ENCODE measurements at regions not wholly inside any gene's neighbourhood (a gene's known extent, or its start where the extent isn't known, plus 50 kb on each side); places are given as distances from the start of the nearest gene placed in this dataset.

DNA sequence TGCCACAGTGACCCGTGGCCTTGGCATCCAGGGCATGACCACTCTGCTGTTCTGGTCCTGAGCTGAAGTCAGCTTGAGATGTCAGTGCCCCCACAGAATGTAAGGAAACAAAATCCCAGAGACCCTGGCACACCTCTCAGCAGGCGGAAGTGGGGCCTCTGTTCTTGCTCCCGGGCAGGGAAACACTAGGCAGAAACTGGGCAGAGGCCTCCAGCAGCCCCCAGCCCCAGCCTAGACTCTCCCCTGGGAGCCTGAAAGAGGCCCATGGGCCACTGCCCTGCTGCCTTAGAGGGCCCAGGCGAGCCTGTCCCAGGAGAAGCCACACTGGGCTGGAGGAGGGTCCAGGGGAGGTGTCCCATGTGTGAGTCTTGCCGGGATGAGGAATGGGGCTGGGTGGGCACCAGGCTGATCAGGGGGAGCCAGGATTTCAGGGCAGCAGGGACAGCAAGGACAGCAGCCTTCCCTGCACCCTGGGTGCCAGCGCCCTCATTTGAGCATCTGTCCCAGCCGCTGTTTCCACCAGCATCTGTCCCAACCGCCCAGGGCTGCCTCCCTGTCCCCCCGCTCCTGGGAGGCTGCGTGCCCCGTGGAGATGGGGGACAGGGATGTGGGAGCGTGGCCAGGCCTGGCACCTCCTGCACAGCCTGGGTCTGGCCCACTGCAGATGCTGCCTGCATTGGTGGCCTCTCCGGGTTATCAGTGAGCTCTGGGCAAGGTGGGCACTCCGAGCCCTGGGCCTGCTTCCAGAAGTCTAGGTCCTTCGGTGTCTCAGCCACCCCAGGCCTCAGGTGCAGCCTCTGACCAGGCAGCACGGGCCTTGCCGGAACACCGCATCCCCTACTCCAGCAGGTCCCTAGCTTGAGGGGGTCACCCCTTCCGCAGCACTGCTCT, 1072.4 kb downstream of the BRD1 start:
- DNase-seq, result no peak

DNA sequence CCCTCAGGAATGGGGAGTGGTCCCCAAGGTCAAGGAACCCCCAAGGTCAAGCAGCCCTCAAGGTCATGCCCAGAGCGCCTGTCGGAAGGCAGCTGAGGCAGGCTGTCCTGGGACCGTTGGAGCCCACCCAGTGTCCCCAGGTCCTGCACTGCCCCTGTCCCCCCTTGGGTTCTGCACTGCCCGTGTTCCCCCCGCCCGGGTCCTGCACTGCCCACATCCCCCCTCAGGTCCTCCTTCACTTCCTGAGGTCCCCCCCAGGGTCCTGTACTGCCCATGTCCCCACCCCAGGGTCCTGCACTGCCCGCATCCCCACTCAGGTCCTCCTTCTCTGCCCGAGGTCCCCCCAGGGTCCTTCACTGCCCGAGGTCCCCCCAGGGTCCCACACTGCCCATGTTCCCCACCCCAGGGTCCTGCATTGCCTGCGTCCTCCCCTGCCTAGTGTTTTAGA, 1073.0 kb downstream of the BRD1 start:
- DNase-seq, result no peak

DNA sequence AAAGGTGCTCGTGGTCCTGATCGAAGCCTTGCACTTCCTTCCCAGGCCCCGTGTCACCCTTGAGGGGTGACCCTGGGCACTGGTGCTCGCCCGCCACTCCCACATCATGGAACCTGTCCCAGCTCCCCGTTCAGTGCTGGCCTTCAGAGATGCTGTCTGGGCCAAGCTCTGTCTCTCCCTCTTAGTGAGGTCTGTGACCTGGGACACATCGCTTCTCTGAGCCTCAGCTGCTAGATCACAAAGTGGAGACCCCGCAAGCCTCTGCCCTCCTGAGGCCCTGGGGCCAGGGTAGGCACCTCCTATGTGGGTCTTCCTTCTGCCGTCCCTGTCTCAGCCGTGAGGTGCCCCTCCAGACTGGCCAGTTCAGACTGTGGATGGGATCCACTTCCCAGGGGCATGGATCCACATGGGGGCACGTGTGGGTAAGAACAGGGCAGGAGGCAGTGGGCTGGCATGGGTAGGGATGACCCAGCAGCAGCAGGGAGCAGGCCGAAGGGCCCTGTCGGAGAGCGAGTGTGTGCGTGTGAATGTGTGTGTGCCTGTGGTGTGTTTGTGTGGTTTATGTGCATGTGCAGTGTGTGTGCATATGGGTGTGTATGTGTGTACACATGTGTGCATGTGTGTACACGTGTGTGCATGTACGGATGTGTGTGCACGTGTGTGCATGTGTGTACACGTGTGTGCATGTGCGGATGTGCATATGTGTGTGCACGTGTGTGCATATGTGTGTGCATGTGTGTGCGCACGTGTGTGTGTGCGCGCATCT, 1073.7 kb downstream of the BRD1 start:
- no peak for DNase-seq

DNA sequence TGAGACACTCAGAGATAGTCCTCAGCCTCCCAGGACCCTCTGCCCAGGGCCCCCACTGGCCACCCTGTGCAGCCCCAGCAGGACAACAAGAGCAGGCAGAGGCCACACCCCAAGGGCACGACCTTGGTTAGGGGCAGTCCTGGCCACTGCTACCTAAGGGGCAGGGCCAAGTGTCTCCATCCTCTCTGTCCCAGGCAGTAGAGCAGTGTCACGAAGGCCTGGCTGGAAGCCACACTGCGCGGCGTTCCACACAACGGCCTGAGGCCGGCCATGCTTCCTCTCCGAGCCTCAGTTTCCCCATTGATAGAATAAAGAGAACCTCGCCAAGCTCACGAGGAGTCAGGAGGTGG, 1074.3 kb downstream of the BRD1 start:
- DNase-seq, result no peak

DNA sequence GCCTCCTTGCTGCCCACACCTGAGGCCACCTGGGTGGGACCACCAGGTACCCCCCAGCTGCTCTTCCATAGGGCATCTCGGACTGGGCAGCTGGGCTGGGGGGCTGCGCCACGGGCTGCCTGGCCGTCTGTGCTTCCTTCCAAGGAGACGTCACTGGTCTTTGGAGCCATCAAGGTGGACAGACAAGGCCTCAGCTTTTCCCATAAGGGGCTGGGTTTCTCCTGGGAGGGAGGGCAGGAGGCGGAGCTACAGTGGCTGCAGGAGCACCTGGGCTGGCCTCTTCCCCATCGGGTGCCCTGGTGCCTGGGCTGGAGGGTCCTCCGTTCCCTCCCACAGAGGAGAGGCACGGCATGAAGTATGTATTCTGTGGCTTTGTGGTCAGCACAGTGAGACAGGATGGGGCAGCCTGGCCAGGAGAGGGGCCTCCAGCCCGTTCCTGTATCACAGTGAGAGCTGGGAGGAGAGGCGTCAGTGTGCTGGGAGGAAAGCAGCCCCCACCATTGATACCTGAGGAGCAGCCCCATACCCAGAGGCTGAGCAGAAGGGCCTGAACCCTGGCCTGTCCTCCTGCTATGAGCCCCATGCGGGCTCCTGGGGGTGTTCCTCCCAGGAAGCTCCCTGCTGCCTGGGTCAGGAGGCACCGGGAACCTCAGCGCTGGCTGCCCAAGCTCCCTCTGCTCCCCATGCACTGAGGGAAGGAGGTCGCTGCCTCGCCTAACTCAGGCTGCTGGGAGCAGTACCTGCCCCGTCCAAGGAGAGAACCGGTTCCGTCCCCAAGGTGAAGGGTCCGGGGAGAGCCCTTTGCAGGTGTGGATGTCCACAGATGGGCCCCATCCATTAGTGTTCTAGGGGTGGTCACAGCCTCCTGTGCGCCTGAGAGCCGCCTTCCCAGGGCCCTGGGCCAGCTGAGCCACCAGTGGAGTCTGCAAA, 1075.0 kb downstream of the BRD1 start:
- no peak for DNase-seq

DNA sequence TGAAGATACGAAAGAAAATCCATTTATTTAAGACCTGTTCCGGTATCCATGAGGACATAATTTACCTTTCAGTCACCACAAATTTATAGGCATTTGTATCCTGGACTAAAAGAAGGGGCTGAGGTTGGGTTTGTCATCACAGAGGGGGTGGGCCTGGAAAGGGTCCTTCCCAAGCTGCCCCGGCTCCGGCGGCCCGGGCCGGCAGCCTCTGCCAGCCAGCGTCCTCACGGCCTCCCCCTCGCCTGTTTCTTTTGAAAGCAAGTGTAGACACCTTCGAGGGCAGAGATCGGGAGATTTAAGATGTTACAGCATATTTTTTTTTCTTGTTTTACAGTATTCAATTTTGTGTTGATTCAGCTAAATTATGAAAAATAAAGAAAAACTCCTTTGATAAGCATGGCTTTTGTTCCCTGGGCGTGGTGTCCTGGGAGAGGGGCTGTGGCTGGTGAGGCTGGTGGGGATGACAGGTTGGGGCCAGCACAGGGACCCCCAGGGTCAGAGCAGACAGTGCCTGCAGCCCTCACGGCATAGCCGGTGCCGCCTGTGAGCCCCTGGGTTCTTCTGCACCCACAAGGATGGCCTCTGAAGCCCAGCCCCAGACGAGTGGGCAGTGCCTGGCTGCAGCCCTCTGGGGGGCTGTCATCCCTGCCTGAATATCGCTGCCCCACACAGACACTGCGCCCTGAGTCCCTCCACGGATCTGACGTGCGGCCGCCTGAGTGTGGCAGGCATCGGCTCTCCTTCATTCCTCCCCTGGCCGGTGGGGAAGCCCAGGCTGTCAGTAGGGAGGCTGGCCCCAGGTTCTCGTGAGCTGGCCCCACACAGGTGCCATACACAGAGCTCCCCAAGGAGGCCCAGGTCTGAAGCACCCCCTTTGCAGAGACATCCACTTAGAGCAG, 1075.9 kb downstream of the BRD1 start:
- DNase-seq, result no peak

DNA sequence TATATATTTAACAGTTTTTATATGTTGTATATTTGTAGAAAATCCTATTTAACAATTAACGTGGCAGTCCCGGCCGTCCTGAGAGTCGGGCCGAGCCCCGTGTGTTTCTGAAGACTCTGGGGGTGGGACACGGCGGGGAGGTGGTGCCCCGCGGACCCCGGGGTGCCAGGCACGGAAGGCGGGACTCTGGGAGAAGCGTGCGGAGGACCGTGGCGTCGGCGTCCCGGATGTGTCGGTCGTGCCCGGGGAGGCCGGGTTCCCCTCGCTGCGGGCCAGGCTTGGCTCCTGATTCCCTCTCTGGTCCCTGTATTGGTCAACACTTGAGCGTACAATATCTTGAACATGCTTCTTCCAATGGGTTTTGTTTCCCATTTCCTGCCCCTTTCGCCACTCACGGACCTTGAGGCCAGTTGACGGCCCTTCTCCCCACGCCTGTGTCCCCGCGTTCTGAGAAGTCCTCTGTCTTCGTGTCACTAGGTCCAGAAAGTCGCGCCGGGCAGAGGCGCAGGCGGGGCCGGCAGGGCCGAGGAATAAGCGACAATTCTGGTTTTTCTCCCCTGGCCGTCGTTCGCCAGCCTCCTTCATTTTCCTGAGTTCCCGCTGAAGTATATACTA, 1076.7 kb downstream of the BRD1 start:
- no peak for DNase-seq

DNA sequence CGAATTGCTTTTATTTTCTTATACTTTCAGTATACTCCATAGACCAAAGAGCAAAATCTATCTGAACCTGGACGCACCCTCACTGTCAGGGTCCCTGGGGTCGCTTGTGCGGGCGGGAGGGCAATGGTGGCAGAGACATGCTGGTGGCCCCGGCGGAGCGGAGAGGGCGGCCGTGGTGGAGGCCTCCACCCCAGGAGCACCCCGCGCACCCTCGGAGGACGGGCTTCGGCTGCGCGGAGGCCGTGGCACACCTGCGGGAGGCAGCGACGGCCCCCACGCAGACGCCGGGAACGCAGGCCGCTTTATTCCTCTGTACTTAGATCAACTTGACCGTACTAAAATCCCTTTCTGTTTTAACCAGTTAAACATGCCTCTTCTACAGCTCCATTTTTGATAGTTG, 1077.4 kb downstream of the BRD1 start:
- DNase-seq, result no peak

DNA sequence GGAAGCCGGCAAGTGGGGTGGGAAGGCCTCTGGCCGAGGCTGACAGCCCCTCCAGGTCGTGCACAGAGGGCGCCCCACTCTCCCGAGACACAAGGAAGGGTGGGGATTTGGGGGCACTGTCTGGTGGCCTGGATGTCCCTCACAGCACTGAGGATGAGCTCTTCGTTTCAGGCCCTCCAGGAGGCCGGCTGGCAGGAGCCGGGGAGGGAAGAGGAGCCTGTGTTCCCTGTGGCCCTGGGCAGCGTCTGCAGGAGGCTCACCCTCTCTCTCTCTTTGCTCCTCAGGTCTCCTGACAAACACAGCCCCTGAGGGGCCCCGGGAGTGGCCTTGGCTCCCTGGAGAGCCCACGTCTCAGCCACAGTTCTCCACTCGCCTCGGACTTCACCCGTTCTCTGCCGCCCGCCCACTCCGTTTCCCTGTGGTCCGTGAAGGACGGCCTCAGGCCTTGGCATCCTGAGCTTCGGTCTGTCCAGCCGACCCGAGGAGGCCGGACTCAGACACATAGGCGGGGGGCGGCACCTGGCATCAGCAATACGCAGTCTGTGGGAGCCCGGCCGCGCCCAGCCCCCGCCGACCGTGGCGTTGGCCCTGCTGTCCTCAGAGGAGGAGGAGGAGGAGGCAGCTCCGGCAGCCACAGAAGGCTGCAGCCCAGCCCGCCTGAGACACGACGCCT, 1078.0 kb downstream of the BRD1 start:
- DNase-seq, result no peak

DNA sequence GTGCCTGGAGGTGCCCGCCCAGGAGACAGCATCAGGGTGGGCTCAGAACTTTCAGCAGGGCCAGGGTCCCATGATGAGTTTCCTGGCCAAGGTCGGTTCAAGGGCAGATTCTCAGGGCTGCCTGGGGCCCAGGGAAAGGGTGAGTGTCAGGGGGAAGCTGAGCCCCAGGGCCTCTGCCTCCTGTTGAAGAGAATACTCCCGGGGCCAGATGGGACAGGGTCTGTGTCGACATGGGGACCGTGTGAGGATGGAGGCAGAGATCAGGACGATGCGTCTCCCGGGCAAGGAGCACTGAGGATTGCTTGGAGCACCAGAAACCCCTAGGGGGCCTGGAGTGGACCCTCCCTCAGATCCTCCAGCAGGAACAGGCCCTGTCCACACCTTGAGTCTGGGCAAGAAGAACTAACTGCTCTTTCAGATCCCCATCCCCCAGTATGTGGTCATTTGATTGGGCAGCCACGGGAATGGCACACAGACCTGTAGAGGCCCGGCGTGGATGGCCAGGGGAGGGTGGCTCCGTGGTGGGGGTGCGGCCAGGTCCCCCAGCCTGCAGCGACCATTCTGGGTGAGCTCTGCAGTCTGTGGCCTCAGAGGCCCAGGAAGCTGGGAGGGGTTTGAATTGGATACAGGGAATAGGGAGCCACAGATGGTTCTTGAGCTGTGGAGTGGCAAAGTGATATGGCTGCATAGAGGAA, 1078.7 kb downstream of the BRD1 start:
- no peak for DNase-seq

DNA sequence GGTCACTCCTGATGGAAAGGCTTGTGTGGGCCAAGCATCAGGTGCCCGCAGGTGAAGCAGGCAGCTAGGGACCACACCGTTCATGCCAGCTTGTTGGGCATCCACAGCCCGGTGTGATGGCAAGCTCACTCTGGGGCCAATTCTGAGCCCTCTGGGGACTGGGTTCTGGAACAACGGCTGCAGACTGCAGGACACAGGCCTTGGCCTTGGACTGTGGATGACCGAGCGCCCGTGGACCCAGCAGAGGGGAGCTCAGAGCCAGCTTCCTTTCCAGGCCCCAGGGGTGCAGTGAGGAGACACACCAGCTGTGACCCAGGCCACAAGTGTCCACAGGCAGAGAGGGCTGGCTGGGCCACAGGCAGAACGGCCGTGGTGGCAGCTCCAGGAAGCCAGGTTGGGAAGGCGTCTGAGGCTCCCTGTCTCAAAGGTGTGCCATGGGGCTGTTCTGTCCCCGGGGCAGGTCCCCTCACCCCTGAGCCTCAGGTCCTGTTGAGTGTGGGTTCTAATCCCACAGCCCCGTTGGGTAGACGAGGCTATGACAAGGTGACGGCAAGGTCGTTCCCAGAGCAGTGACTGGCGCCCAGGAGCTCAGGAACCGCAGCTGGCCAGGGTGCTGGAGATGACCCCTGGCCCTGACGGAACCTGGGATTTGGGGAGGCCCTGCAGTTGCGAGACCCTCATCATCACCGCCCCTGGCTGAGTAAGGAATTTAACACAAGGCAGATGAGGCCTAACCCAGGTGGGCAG, 1079.4 kb downstream of the BRD1 start:
- no peak for DNase-seq

DNA sequence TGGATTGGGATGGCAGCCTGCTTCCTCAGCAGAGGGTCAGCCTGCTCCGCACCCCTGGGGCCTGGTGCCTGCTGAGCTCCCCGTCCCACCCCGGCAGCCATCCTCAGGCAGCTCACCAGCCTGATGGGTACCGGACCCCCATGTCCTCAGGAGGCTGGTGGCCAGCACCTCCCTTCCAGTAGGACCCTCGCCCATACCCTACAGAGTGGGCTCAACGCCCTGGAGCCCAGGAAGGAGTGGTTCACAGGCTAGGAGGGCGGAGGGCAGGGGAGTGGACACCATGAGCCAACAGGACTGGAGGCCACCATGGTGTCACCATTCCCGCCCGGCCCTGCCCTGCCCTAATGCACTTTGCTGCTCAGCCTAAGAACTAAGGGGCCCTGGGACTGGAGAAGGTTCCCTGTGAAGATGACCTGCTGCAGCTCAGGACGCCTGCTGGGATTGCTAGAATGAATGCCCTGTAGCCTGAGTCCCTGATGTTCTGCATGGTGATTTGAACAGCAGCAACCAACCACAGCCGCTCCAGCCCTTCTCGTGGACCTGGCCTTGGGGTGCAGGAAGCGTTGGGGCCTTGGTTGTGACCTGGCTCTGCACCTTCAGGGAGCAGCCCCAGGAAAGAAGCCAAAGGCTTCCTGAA, 1080.8 kb downstream of the BRD1 start:
- DNase-seq, result no peak

DNA sequence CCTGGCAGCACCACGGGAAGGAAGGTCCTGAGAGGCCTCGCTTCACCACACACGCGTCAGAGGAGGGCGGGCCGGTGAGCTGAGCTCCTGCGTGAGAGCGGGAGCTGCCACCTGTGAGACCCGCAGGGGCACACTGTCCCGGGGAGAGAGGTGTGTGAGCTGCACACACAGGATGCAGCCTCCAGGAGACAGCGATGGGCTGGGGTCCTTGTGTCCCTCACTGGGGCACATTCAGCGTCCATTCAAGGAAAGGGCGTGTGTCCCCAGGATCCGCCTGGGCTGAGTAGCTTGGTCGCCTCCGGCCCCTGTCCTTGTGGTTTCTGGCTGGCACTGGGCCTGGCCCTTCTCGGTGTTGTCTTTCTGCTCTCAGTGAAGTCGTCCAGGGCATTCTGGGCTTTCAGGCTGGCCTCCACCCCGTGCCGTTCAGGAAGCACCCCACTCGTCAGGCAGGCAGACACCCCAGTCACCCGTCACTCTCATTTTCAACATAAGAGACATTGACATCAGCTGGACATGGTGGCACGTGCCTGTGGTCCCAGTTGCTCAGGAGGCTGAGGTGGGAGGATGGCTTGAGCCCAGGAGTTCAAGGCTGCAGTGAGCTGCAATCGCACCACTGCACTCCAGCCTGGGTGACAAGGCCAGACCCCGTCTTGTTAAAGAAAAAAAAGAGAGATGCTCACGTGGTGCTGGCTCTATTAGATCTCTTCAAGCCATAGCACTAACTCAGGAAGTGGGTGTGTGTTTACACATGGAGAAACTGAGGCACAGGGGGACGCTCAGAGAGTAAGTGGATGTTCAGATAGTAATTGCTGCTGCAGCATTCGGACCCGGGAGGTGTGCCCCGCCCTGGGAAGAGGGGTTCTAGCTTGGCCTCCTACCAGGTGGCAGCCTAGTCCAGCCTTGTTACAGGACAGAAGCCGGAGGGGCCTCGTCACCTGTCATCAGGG, 1081.6 kb downstream of the BRD1 start:
- DNase-seq, result no peak

DNA sequence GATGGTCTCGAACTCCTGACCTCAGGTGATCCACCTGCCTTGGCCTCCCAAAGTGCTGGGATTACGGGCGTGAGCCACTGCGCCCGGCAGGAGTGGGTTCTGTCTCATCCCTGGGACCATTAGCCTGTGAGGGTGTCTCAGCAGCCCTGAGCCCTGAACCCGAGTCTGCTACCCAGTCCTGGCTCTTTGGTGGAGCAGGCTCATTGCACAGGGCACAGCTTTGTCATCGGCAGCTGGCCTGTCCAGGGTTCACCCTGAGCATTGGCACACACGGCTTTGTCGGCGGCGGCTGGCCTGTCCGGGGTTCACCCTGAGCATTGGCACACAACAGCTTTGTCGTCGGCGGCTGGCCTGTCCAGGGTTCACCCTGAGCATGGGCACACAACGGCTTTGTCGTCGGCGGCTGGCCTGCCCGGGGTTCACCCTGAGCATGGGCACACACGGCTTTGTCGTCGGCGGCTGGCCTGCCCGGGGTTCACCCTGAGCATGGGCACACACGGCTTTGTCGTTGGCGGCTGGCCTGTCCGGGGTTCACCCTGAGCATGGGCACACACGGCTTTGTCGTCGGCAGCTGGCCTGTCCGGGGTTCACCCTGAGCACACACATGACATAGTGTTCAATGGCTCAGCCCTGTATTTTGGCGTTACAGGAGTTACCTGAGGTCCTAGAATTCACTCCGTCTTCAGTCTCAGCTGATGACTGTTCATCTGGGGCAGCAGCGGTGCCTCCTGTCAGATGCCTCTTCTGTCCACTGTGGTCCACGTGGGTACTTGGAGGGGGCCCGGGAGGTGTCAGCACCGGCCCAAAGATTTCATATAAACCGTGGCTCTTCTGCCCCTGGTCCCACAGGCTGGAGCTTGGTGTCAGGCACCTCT, 1082.5 kb downstream of the BRD1 start:
- no peak for DNase-seq

DNA sequence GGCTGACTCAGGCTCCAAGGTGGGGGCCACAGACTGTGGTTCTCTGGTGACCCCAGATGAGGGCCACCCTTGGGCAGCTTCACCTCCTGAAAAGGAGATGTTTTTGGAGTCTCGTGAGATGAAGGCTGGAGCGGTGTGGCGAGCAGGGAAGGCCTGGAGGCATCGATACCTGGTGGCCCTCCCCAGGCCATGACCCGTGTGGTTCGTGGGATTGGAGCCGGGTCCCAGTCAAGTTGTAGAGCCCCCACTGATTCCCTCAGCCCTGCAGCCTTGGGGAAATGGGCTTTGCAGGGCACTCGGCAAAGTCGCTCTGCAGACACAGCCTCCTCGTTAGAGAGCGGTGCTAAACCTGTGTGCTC, 1083.4 kb downstream of the BRD1 start:
- DNase-seq, result no peak

DNA sequence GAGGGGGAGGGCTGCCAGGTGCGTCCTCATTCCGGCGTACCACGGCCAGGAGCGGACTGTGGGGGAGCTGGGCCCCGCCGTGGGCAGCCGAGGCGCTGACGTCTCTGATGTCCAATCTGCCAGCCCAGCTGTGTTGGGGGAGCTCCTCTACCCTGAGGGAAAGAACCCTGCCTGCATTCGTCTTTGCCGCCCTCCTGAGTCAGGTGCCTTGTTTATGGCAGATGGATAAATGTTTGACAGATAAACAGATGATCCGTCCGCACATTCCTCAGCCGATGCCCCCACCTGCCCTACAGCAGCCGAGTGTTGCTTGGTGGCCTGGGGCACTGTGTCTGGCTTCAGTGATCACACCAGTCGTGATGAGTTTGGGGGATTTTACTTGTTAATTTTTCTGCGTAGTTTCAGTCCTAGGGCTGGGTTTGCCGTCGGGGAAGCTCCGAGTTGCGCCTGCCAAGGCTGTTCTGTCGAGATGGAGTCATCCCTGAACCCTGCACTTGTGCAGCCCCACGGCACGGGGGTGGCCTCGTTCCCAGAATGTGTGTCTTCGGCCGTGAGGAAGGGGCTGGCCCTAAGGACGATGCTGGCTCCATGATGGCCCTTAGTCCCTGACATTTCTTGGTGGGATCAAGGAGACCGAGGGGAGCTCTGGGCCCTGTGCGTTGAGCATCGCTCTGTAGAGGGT, 1083.9 kb downstream of the BRD1 start:
- DNase-seq, result no peak

Measured in inflammatory macrophage treated with lipopolysaccharide for 1 hour (primary cell).